ENCODE measurements at regions not wholly inside any gene's neighbourhood (a gene's known extent, or its start where the extent isn't known, plus 50 kb on each side); places are given as distances from the start of the nearest gene placed in this dataset.
"Not testable (repeated sequence)": the region's sequence is repeated elsewhere in the genome, so short reads cannot be mapped to it uniquely, and the experiment has no call there.

GRCh38 chr6:67811239-67812037 lies 823.6 kb upstream of the ADGRB3 start:
- in situ Hi-C loops (cut with MboI; ENCODE audit: low pct_ligation_motif_present in 1 of 4, low pct_unique_long_range_greater_than_20kb in 1 of 4, low sequenced_read_pairs in 3 of 4) (no loop called here), intact Hi-C loops (cut with DNase I; ENCODE audit: low total_unique reads) (loop anchor here (2.0 kb wide), 1 partner anchor 13 kb away; no protein-coding TSS in a partner anchor)
- no peaks in the 10 kb centered on the region for H3K27me3 ChIP-seq
- no peak overlapping the region for H3K4me3 ChIP-seq
- no peaks in the 10 kb centered on the region for H3K36me3 ChIP-seq
- TF ChIP-seq POLR2AphosphoS5 (IDR thresholded peaks at IDR 0.05) (no peak), EP300 (IDR thresholded peaks at IDR 0.05; ENCODE audit: low read depth) (no peak), POLR2A (IDR thresholded peaks at IDR 0.05) (no peak), CTCF (IDR thresholded peaks at IDR 0.05) (no peak)
- H3K9me3 ChIP-seq: peaks cover 16 to 28% of the 10 kb centered on the region in 2 donors
- no peaks in the 10 kb centered on the region for H3K4me1 ChIP-seq
- 77 to 94% methylated on average over 3 of the region's 3 CpGs for WGBS, 2 donors (ENCODE audit: low coverage in 1 of 2)
- no peak for DNase-seq
- no peak overlapping the region for H3K27ac ChIP-seq

DNA sequence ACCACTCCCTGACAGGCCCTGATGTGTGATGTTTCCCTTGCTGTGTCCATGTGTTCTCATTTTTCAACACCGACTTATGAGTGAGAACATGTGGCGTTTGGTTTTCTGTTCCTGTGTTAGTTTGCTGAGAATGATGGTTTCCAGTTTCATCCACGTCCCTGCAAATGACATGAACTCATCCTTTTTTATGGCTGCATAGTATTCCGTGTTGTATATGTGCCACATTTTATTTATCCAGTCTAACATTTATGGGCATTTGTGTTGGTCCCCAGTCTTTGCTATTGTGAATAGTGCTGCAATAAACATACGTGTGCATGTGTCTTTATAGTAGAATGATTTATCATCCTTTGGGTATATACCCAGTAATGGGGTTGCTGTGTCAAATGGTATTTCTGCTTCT lies 830.3 kb upstream of the ADGRB3 start:
- DNase-seq; H3K4me3 ChIP-seq; H3K9me3 ChIP-seq; in situ Hi-C loops (cut with MboI; ENCODE audit: low pct_ligation_motif_present in 1 of 4, low pct_unique_long_range_greater_than_20kb in 1 of 4, low sequenced_read_pairs in 3 of 4); H3K27ac ChIP-seq; H3K36me3 ChIP-seq; H3K27me3 ChIP-seq; intact Hi-C loops (cut with DNase I; ENCODE audit: low total_unique reads); H3K4me1 ChIP-seq: not testable (repeated sequence)
- 82 to 91% methylated on average over 5 of the region's 5 CpGs for WGBS, 2 donors (ENCODE audit: low coverage in 1 of 2)

GRCh38 chr6:67802771-67803170 lies 832.3 kb upstream of the ADGRB3 start:
- H3K36me3 ChIP-seq: no peaks in the 10 kb centered on the region
- intact Hi-C loops (cut with DNase I; ENCODE audit: low total_unique reads): no loop called here
- no peak overlapping the region for H3K27ac ChIP-seq
- no peaks in the 10 kb centered on the region for H3K4me1 ChIP-seq
- H3K9me3 ChIP-seq: peaks cover 0 to 8% of the 10 kb centered on the region in 2 donors
- no peak for DNase-seq
- in situ Hi-C loops (cut with MboI; ENCODE audit: low pct_ligation_motif_present in 1 of 4, low pct_unique_long_range_greater_than_20kb in 1 of 4, low sequenced_read_pairs in 3 of 4): no loop called here
- H3K27me3 ChIP-seq: no peaks in the 10 kb centered on the region
- no peak overlapping the region for H3K4me3 ChIP-seq
- no peak for TF ChIP-seq POLR2AphosphoS5 (IDR thresholded peaks at IDR 0.05)
- TF ChIP-seq EP300 (IDR thresholded peaks at IDR 0.05; ENCODE audit: low read depth): no peak
- TF ChIP-seq CTCF (IDR thresholded peaks at IDR 0.05): no peak
- no peak for TF ChIP-seq POLR2A (IDR thresholded peaks at IDR 0.05)

GRCh38 chr6:67792996-67793395 lies 842.1 kb upstream of the ADGRB3 start:
- WGBS, 2 donors (ENCODE audit: low coverage in 1 of 2): 40 to 52% methylated on average over 1 to 2 of the region's 2 CpGs
- TF ChIP-seq POLR2A (IDR thresholded peaks at IDR 0.05) (no peak), EP300 (IDR thresholded peaks at IDR 0.05; ENCODE audit: low read depth) (no peak), POLR2AphosphoS5 (IDR thresholded peaks at IDR 0.05) (no peak), CTCF (IDR thresholded peaks at IDR 0.05) (no peak)
- no peak overlapping the region for H3K27ac ChIP-seq
- DNase-seq: no peak
- intact Hi-C loops (cut with DNase I; ENCODE audit: low total_unique reads): no loop called here
- H3K9me3 ChIP-seq: no peaks in the 10 kb centered on the region
- no peaks in the 10 kb centered on the region for H3K4me1 ChIP-seq
- no peak overlapping the region for H3K4me3 ChIP-seq
- H3K36me3 ChIP-seq: no peaks in the 10 kb centered on the region
- H3K27me3 ChIP-seq: no peaks in the 10 kb centered on the region
- in situ Hi-C loops (cut with MboI; ENCODE audit: low pct_ligation_motif_present in 1 of 4, low pct_unique_long_range_greater_than_20kb in 1 of 4, low sequenced_read_pairs in 3 of 4): no loop called here

- Histone ChIP-seq H3K4me3 (no peak overlapping the region), H3K9me3 (no peaks in the 10 kb centered on the region), H3K4me1 (no peaks in the 10 kb centered on the region), H3K27me3 (no peaks in the 10 kb centered on the region), H3K36me3 (no peaks in the 10 kb centered on the region), H3K27ac (no peak overlapping the region)
- DNase-seq: no peak
- intact Hi-C loops (cut with DNase I; ENCODE audit: low total_unique reads) (no loop called here), in situ Hi-C loops (cut with MboI; ENCODE audit: low pct_ligation_motif_present in 1 of 4, low pct_unique_long_range_greater_than_20kb in 1 of 4, low sequenced_read_pairs in 3 of 4) (no loop called here)
- TF ChIP-seq EP300 (IDR thresholded peaks at IDR 0.05; ENCODE audit: low read depth) (no peak), CTCF (IDR thresholded peaks at IDR 0.05) (no peak), POLR2A (IDR thresholded peaks at IDR 0.05) (no peak)
- WGBS, 2 donors (ENCODE audit: low coverage in 1 of 2): 25 to 44% methylated on average over 1 of the region's 1 CpG
Observed at GRCh38 chr6:67790569-67790968, 844.5 kb upstream of the ADGRB3 start.

DNA sequence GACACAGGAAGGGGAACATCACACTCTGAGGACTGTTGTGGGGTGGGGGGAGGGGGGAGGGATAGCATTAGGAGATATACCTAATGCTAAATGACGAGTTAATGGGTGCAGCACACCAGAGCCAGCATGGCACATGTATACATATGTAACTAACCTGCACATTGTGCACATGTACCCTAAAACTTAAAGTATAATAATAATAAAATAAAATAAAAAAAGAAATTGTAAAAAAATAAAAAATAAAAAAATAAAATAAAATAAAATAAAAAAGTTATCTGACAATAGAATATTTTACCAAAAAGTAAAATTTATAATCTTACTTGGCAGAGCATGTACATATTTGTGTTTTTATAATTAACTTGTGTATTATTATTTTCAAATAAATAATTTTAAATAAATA lies 848.0 kb upstream of the ADGRB3 start:
- in situ Hi-C loops (cut with MboI; ENCODE audit: low pct_ligation_motif_present in 1 of 4, low pct_unique_long_range_greater_than_20kb in 1 of 4, low sequenced_read_pairs in 3 of 4); intact Hi-C loops (cut with DNase I; ENCODE audit: low total_unique reads); H3K27ac ChIP-seq; H3K27me3 ChIP-seq; DNase-seq; H3K4me3 ChIP-seq; H3K9me3 ChIP-seq; H3K36me3 ChIP-seq; H3K4me1 ChIP-seq: not testable (repeated sequence)
- WGBS, 2 donors (ENCODE audit: low coverage in 1 of 2): 79% methylated on average over 1 of the region's 1 CpG; no CpG with 5 or more reads in 1 of the 2 donors
